ENCODE measurements at regions not wholly inside any gene's neighbourhood (a gene's known extent, or its start where the extent isn't known, plus 50 kb on each side); places are given as distances from the start of the nearest gene placed in this dataset.

GRCh38 chr22:47369020-47369419 lies 606.6 kb downstream of the TBC1D22A start:
- H3K27me3 ChIP-seq (replicated peaks; ENCODE audit: control insufficient read depth, insufficient read depth, low read length) = no peaks in the 10 kb centered on the region
- no peaks in the 10 kb centered on the region for H3K36me3 ChIP-seq (ENCODE audit: control insufficient read depth, insufficient read depth, low read length)
- DNase-seq (ENCODE audit: extremely low read depth, insufficient read length) = no peak
- TF ChIP-seq, protein P1, sequence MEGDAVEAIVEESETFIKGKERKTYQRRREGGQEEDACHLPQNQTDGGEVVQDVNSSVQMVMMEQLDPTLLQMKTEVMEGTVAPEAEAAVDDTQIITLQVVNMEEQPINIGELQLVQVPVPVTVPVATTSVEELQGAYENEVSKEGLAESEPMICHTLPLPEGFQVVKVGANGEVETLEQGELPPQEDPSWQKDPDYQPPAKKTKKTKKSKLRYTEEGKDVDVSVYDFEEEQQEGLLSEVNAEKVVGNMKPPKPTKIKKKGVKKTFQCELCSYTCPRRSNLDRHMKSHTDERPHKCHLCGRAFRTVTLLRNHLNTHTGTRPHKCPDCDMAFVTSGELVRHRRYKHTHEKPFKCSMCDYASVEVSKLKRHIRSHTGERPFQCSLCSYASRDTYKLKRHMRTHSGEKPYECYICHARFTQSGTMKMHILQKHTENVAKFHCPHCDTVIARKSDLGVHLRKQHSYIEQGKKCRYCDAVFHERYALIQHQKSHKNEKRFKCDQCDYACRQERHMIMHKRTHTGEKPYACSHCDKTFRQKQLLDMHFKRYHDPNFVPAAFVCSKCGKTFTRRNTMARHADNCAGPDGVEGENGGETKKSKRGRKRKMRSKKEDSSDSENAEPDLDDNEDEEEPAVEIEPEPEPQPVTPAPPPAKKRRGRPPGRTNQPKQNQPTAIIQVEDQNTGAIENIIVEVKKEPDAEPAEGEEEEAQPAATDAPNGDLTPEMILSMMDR (IDR thresholded peaks at IDR 0.05; ENCODE audit: insufficient read depth, low read length, poor library complexity, severe bottlenecking) = no peak
- no peak overlapping the region for H3K4me3 ChIP-seq (replicated peaks; ENCODE audit: low read depth, low read length)

- TF ChIP-seq, protein P1 (IDR thresholded peaks at IDR 0.05; ENCODE audit: insufficient read depth, low read length, poor library complexity, severe bottlenecking) = no peak
- DNase-seq (ENCODE audit: extremely low read depth, insufficient read length) = no peak
- no peaks in the 10 kb centered on the region for H3K27me3 ChIP-seq (replicated peaks; ENCODE audit: control insufficient read depth, insufficient read depth, low read length)
- H3K36me3 ChIP-seq (ENCODE audit: control insufficient read depth, insufficient read depth, low read length) = no peaks in the 10 kb centered on the region
- no peak overlapping the region for H3K4me3 ChIP-seq (replicated peaks; ENCODE audit: low read depth, low read length)
These were observed 605.8 kb downstream of the TBC1D22A start for GRCh38 chr22:47367993-47368945.

GRCh38 chr22:47367107-47367690 lies 604.7 kb downstream of the TBC1D22A start:
- TF ChIP-seq, protein P1 (IDR thresholded peaks at IDR 0.05; ENCODE audit: insufficient read depth, low read length, poor library complexity, severe bottlenecking) = no peak
- no peaks in the 10 kb centered on the region for H3K36me3 ChIP-seq (ENCODE audit: control insufficient read depth, insufficient read depth, low read length)
- DNase-seq (ENCODE audit: extremely low read depth, insufficient read length) = no peak
- no peak overlapping the region for H3K4me3 ChIP-seq (replicated peaks; ENCODE audit: low read depth, low read length)
- no peaks in the 10 kb centered on the region for H3K27me3 ChIP-seq (replicated peaks; ENCODE audit: control insufficient read depth, insufficient read depth, low read length)

DNA sequence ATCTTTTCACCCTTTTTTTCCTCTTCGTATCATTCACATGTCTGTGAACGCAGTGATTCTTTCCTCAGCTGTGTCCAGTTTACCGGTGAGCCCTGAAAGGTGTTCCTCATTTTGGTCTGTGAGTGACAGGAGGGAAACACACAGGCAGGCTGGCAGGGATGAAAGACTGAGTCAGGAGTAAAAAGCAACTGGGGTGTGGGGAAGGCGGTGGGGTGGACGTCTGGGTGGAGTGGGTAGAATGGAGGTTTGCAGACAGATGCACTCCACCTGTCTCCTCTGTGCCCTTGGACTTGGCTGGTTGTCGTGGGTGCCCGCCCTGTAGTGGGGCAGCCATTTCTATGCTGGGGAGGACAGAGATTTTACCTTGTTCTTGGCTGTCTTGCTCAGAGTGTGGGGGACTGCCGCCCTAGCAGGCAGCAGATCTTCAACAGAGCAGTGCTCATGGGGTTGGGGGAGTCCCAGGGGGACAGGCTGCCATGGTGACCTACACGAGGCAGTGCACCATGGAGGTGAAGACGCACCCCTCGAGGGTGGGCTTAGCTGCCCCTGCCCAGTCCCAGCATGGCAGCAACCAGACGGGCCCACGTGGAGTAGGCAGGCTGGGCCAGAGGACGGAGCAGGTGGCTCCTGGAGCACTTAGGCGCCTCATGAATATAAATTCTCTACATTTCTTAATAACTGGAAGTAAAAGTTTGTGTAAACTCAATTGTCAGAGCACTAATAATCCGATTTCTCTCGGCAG lies 603.7 kb downstream of the TBC1D22A start:
- Histone ChIP-seq H3K36me3 (ENCODE audit: control insufficient read depth, insufficient read depth, low read length) (no peaks in the 10 kb centered on the region), H3K4me3 (replicated peaks; ENCODE audit: low read depth, low read length) (no peak overlapping the region), H3K27me3 (replicated peaks; ENCODE audit: control insufficient read depth, insufficient read depth, low read length) (no peaks in the 10 kb centered on the region)
- TF ChIP-seq, protein P1 (IDR thresholded peaks at IDR 0.05; ENCODE audit: insufficient read depth, low read length, poor library complexity, severe bottlenecking) = no peak
- no peak for DNase-seq (ENCODE audit: extremely low read depth, insufficient read length)

GRCh38 chr22:47361247-47361646 lies 598.8 kb downstream of the TBC1D22A start:
- no peaks in the 10 kb centered on the region for H3K36me3 ChIP-seq (ENCODE audit: control insufficient read depth, insufficient read depth, low read length)
- H3K27me3 ChIP-seq (replicated peaks; ENCODE audit: control insufficient read depth, insufficient read depth, low read length) = no peaks in the 10 kb centered on the region
- H3K4me3 ChIP-seq (replicated peaks; ENCODE audit: low read depth, low read length) = no peak overlapping the region
- TF ChIP-seq, protein P1 (IDR thresholded peaks at IDR 0.05; ENCODE audit: insufficient read depth, low read length, poor library complexity, severe bottlenecking) = no peak
- DNase-seq (ENCODE audit: extremely low read depth, insufficient read length) = no peak
